Glutamatergic neuron (in vitro differentiated cells): ENCODE measurements at regions not wholly inside any gene's neighbourhood (a gene's known extent, or its start where the extent isn't known, plus 50 kb on each side); places are given as distances from the start of the nearest gene placed in this dataset.
"Not testable (repeated sequence)": the region's sequence is repeated elsewhere in the genome, so short reads cannot be mapped to it uniquely, and the experiment has no call there.

ENCODE experiments used
- DNase-seq: peaks from one replicate; pipeline ENCODE4 v3.0.0; 2022
- H3K27ac Mint-ChIP-seq: one replicate; pipeline ENCODE4 v1.8.0; 2020; ENCODE audit warnings: mild to moderate bottlenecking, mixed read lengths, inconsistent platforms; ENCODE audit not compliant: unreplicated experiment
- H3K27me3 Mint-ChIP-seq: one replicate; pipeline ENCODE4 v1.8.0; 2020; ENCODE audit warnings: mild to moderate bottlenecking, moderate library complexity, mixed read lengths, inconsistent platforms; ENCODE audit not compliant: unreplicated experiment
- H3K36me3 Mint-ChIP-seq: one replicate; pipeline ENCODE4 v1.8.0; 2020; ENCODE audit warnings: mild to moderate bottlenecking, mixed read lengths, inconsistent platforms; ENCODE audit not compliant: unreplicated experiment
- H3K4me1 Mint-ChIP-seq: one replicate; pipeline ENCODE4 v1.8.0; 2020; ENCODE audit warnings: mild to moderate bottlenecking, low read depth, mixed read lengths, inconsistent platforms; ENCODE audit not compliant: unreplicated experiment
- H3K4me3 Mint-ChIP-seq: one replicate; pipeline ENCODE4 v1.8.0; 2020; ENCODE audit warnings: mild to moderate bottlenecking, mixed read lengths, inconsistent platforms; ENCODE audit not compliant: unreplicated experiment
- H3K9me3 Mint-ChIP-seq: one replicate; pipeline ENCODE4 v1.8.0; 2020; ENCODE audit warnings: mild to moderate bottlenecking, moderate library complexity, mixed read lengths, inconsistent platforms; ENCODE audit not compliant: unreplicated experiment
- CTCF ChIP-seq: fragments of 200-600 bp; sonication (generic); IDR thresholded peaks from one replicate; pipeline ENCODE4 v1.5.0; 2021; ENCODE audit not compliant: partially characterized antibody, unreplicated experiment

- TF ChIP-seq CTCF = no peak
- no peak for DNase-seq
- Mint-ChIP-seq H3K36me3 (no peaks in the 10 kb centered on the region), H3K9me3 (no peaks in the 10 kb centered on the region), H3K27ac (no peak overlapping the region), H3K4me1 (no peaks in the 10 kb centered on the region), H3K27me3 (peaks cover 2% of the 10 kb centered on the region), H3K4me3 (no peak overlapping the region)
Observed at GRCh38 chr5:104050436-104050835, 487.8 kb upstream of the NUDT12 start.

GRCh38 chr5:104049752-104050151 lies 487.2 kb upstream of the NUDT12 start:
- H3K27ac Mint-ChIP-seq = no peak overlapping the region
- no peaks in the 10 kb centered on the region for H3K36me3 Mint-ChIP-seq
- no peak for TF ChIP-seq CTCF
- peaks cover 4% of the 10 kb centered on the region for H3K4me1 Mint-ChIP-seq
- no peak for DNase-seq
- peaks cover 2% of the 10 kb centered on the region for H3K27me3 Mint-ChIP-seq
- H3K9me3 Mint-ChIP-seq = no peaks in the 10 kb centered on the region
- H3K4me3 Mint-ChIP-seq = no peak overlapping the region

GRCh38 chr5:104048231-104048630 lies 485.6 kb upstream of the NUDT12 start:
- H3K27ac Mint-ChIP-seq = no peak overlapping the region

GRCh38 chr5:104045987-104046386 lies 483.4 kb upstream of the NUDT12 start:
- TF ChIP-seq CTCF = no peak
- no peaks in the 10 kb centered on the region for H3K36me3 Mint-ChIP-seq
- no peak for DNase-seq
- H3K27ac Mint-ChIP-seq = no peak overlapping the region
- H3K27me3 Mint-ChIP-seq = peaks cover 2% of the 10 kb centered on the region
- no peak overlapping the region for H3K4me3 Mint-ChIP-seq
- peaks cover 8% of the 10 kb centered on the region for H3K4me1 Mint-ChIP-seq
- H3K9me3 Mint-ChIP-seq = peaks cover 2% of the 10 kb centered on the region

More at GRCh38 chr5:104048231-104048630, 485.6 kb upstream of the NUDT12 start:
- no peak for TF ChIP-seq CTCF
- H3K4me3 Mint-ChIP-seq = no peak overlapping the region
- H3K9me3 Mint-ChIP-seq = no peaks in the 10 kb centered on the region
- H3K36me3 Mint-ChIP-seq = no peaks in the 10 kb centered on the region
- H3K27me3 Mint-ChIP-seq = peaks cover 2% of the 10 kb centered on the region
- peaks cover 8% of the 10 kb centered on the region for H3K4me1 Mint-ChIP-seq
- no peak for DNase-seq

GRCh38 chr5:104039871-104040270 lies 477.3 kb upstream of the NUDT12 start:
- H3K36me3 Mint-ChIP-seq, DNase-seq, H3K27me3 Mint-ChIP-seq, H3K9me3 Mint-ChIP-seq, H3K27ac Mint-ChIP-seq, H3K4me1 Mint-ChIP-seq, H3K4me3 Mint-ChIP-seq: not testable (repeated sequence)

GRCh38 chr5:104037136-104037535 lies 474.5 kb upstream of the NUDT12 start:
- not testable (repeated sequence) for H3K27ac Mint-ChIP-seq, H3K4me3 Mint-ChIP-seq, H3K36me3 Mint-ChIP-seq, H3K27me3 Mint-ChIP-seq, H3K4me1 Mint-ChIP-seq, H3K9me3 Mint-ChIP-seq, DNase-seq

GRCh38 chr5:104033186-104033585 lies 470.6 kb upstream of the NUDT12 start:
- not testable (repeated sequence) for H3K36me3 Mint-ChIP-seq, H3K9me3 Mint-ChIP-seq, H3K4me1 Mint-ChIP-seq, H3K27ac Mint-ChIP-seq, H3K4me3 Mint-ChIP-seq, DNase-seq, H3K27me3 Mint-ChIP-seq
